ENCODE measurements at regions not wholly inside any gene's neighbourhood (a gene's known extent, or its start where the extent isn't known, plus 50 kb on each side); places are given as distances from the start of the nearest gene placed in this dataset.
"Not testable (repeated sequence)": the region's sequence is repeated elsewhere in the genome, so short reads cannot be mapped to it uniquely, and the experiment has no call there.

DNA sequence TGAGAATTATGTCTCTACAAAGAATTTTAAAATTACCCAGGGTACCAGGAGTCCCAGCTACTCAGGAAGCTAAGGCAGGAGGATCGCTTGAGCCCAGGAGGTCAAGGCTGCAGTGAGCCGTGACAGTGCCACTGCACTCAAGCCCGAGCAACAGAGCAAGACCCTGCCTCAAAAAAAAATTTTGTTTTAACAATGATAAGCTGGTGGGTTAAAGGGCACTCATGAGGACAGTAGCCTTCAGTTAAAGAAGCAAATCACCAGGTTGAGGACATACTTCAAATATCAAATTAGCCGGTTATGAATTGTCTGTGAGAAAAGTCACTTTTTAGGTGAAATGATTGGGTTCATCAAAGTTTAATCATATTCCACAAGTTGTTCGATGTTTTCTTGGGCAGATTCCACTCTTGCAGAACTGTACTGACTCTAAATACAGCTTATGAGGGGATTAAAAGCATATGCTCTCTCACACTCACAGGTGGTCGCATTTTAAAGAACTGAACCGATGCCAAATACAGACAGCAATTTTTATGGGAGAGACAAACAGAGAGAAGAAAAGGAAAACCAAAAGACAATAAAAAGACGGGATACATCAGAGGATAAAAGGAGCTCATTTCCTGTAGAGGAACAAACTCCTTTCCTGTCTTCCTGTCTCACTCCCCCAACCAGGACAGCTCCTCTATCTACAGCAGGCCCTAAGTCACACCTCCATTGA lies 582.8 kb upstream of the NRP1 start:
- no peak overlapping the region for H3K4me3 ChIP-seq (ENCODE audit: insufficient read depth, low read depth, low read length)
- no peaks in the 10 kb centered on the region for H3K9me3 ChIP-seq (ENCODE audit: control insufficient read depth, low read length)
- no peaks in the 10 kb centered on the region for H3K4me1 ChIP-seq (ENCODE audit: control insufficient read depth, insufficient read depth, low read length)
- H3K36me3 ChIP-seq (ENCODE audit: control insufficient read depth, insufficient read depth, low read length) = no peaks in the 10 kb centered on the region
- H3K27me3 ChIP-seq (ENCODE audit: control insufficient read depth, insufficient read depth, low read length, poor library complexity, severe bottlenecking) = no peaks in the 10 kb centered on the region
- 90 to 92% methylated on average over 8 of the region's 8 CpGs for WGBS, 2 experiments
- no peak overlapping the region for H3K27ac ChIP-seq (ENCODE audit: insufficient read depth, low read depth, low read length, poor library complexity, severe bottlenecking)

DNA sequence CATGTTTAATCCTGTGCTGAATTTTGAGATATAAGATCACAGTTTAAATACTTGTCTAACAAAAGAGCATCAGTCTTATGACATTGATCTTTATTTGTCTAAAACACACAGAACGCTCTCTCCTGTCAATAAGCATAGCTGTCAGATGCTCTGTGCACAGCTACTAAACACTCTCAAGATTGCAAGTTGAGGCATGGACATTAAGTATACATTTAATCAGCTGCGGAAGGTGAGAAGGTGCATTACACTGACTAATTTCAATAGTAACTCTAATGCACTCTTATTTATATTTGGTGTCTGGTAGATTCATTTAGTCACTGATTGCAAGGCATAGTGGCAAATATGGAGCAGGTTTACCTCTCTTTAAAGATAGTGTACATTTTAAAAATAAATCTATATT lies 580.3 kb upstream of the NRP1 start:
- H3K4me3 ChIP-seq (ENCODE audit: insufficient read depth, low read depth, low read length) = no peak overlapping the region
- H3K4me1 ChIP-seq (ENCODE audit: control insufficient read depth, insufficient read depth, low read length) = no peaks in the 10 kb centered on the region
- 92 to 97% methylated on average over 2 of the region's 2 CpGs for WGBS, 2 experiments
- no peaks in the 10 kb centered on the region for H3K27me3 ChIP-seq (ENCODE audit: control insufficient read depth, insufficient read depth, low read length, poor library complexity, severe bottlenecking)
- H3K9me3 ChIP-seq (ENCODE audit: control insufficient read depth, low read length) = no peaks in the 10 kb centered on the region
- no peaks in the 10 kb centered on the region for H3K36me3 ChIP-seq (ENCODE audit: control insufficient read depth, insufficient read depth, low read length)
- H3K27ac ChIP-seq (ENCODE audit: insufficient read depth, low read depth, low read length, poor library complexity, severe bottlenecking) = no peak overlapping the region

DNA sequence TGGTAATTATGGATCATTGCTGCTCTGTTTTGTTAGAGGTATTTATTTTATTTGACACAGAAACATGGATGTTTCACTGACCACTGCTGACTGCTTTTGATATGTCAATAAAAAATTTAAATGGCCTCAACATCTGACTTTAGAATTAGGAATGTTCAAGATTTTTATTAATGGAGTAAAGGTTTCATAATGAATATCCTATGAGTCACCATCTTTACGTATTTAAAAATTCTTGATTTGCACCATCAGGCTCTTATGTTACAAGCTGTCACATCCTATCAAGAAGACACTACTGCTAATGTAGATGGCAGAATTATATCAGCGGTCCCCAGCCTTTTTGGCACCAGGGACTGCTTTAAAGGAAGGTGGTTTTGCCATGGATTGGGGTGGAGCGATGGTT lies 578.7 kb upstream of the NRP1 start:
- Histone ChIP-seq H3K27ac (ENCODE audit: insufficient read depth, low read depth, low read length, poor library complexity, severe bottlenecking) (no peak overlapping the region), H3K27me3 (ENCODE audit: control insufficient read depth, insufficient read depth, low read length, poor library complexity, severe bottlenecking) (no peaks in the 10 kb centered on the region), H3K9me3 (ENCODE audit: control insufficient read depth, low read length) (no peaks in the 10 kb centered on the region), H3K4me1 (ENCODE audit: control insufficient read depth, insufficient read depth, low read length) (no peaks in the 10 kb centered on the region), H3K36me3 (ENCODE audit: control insufficient read depth, insufficient read depth, low read length) (no peaks in the 10 kb centered on the region), H3K4me3 (ENCODE audit: insufficient read depth, low read depth, low read length) (no peak overlapping the region)
- 88 to 97% methylated on average over 1 to 2 of the region's 3 CpGs for WGBS, 2 experiments

DNA sequence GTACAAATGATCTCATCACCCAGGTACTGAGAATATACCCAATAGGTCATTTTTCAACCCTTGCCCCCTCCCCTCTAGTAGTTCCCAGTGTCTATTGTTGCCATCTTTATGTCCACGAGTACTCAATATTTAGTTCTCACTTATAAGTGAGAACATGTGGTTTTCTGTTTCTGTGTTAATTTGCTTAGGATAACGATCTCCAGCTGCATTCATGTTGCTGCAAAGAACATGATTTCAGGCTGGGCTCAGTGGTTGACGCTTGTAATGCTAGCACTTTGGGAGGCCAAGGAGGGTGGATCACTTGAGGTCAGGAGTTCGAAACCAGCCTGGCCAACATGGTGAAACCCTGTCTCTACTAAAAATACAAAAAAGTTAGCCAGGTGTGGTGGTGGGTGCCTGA lies 575.0 kb upstream of the NRP1 start:
- H3K36me3 ChIP-seq (ENCODE audit: control insufficient read depth, insufficient read depth, low read length); H3K4me3 ChIP-seq (ENCODE audit: insufficient read depth, low read depth, low read length); H3K27ac ChIP-seq (ENCODE audit: insufficient read depth, low read depth, low read length, poor library complexity, severe bottlenecking); H3K4me1 ChIP-seq (ENCODE audit: control insufficient read depth, insufficient read depth, low read length); H3K9me3 ChIP-seq (ENCODE audit: control insufficient read depth, low read length); H3K27me3 ChIP-seq (ENCODE audit: control insufficient read depth, insufficient read depth, low read length, poor library complexity, severe bottlenecking): not testable (repeated sequence)
- 90 to 95% methylated on average over 4 of the region's 4 CpGs for whole genome bisulfite sequencing, 2 experiments

DNA sequence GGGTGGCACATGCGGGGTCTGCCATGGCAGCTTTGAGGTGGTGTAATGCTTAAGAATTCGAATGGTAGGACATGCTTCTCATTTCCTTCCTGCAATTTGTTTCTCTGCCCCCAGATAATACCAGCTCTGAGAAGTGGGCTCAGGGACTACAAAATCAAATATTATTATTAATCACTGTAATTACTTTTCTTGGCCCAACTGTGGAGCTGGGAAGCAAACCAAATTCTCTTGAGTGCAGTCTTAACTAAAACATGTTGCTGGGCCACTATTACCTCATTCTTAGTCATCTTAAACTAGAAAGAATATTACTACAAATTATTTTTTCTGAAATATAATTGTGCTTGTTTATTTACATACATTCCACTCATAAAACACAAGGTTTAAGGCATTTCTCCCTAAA lies 566.7 kb upstream of the NRP1 start:
- WGBS, 2 experiments = 95% methylated on average over 2 of the region's 2 CpGs
- H3K4me1 ChIP-seq (ENCODE audit: control insufficient read depth, insufficient read depth, low read length) = no peaks in the 10 kb centered on the region
- H3K36me3 ChIP-seq (ENCODE audit: control insufficient read depth, insufficient read depth, low read length) = no peaks in the 10 kb centered on the region
- H3K9me3 ChIP-seq (ENCODE audit: control insufficient read depth, low read length) = no peaks in the 10 kb centered on the region
- H3K27ac ChIP-seq (ENCODE audit: insufficient read depth, low read depth, low read length, poor library complexity, severe bottlenecking) = no peak overlapping the region
- no peak overlapping the region for H3K4me3 ChIP-seq (ENCODE audit: insufficient read depth, low read depth, low read length)
- H3K27me3 ChIP-seq (ENCODE audit: control insufficient read depth, insufficient read depth, low read length, poor library complexity, severe bottlenecking) = no peaks in the 10 kb centered on the region

DNA sequence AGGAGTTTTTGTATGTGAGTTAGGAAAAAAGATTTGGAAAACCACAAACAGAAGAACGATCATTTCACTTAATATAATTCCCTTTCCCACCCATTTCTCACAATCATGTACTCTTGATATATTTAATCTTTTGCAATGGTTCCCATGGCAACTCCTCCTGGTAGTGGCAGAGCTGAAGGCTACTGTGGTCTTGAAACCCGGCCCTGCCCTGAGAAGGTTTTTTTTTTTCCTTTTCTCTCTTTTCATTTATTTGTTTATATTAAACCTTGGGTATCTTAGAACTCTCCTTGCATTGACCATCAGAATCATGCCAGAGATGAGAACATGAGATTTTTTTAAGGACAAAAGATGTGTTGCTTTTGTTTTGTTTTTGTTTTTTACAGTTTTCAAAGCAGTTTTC lies 566.1 kb upstream of the NRP1 start:
- WGBS, 2 experiments = 100% methylated on average over 1 of the region's 2 CpGs
- Histone ChIP-seq H3K4me1 (ENCODE audit: control insufficient read depth, insufficient read depth, low read length) (no peaks in the 10 kb centered on the region), H3K27ac (ENCODE audit: insufficient read depth, low read depth, low read length, poor library complexity, severe bottlenecking) (no peak overlapping the region), H3K36me3 (ENCODE audit: control insufficient read depth, insufficient read depth, low read length) (no peaks in the 10 kb centered on the region), H3K4me3 (ENCODE audit: insufficient read depth, low read depth, low read length) (no peak overlapping the region), H3K9me3 (ENCODE audit: control insufficient read depth, low read length) (no peaks in the 10 kb centered on the region), H3K27me3 (ENCODE audit: control insufficient read depth, insufficient read depth, low read length, poor library complexity, severe bottlenecking) (no peaks in the 10 kb centered on the region)

DNA sequence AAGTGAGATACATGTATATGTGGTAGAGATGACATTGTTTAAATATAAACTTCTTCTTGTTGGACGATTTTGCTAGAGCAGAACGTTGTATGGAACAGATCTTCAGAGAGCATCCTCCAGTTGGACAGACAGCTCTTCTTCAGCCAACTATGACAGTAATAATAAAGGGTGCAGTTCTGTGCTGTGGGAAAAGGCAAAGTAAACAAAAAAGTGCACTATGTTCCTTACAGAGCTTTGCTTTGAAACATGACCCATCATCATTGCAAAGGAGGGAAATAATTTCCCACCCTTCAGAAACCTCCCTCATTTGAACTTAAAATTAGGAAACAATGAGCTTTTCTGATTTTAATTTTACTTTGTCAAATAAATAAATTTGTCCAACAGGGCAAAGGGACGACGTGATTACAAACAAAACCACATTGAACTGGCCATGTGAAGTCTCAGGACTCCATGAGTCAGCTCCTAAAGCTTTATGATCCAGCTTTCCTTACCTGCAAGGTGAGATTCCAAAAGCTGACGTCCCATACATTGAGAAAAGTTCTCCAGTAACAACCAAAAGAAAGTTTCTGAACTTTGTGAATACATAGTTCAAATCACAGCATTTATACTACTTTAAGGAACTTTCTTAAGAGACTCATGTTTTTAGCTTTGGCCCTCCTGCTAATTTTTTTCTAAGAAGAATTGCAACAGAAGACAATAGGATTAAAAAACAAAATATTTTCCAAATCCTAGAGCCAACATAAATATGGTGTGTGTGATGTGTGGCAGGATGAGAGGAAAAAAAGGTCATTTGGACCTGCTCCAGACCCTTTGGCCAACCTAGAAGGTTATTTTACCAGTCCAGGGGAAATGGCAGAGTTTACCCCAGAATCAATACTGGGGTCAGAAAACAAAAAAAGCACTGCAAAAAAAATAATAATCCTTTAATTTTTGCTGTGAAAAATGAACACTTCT lies 565.4 kb upstream of the NRP1 start:
- WGBS, 2 experiments = 91 to 95% methylated on average over 5 of the region's 5 CpGs
- H3K27me3 ChIP-seq (ENCODE audit: control insufficient read depth, insufficient read depth, low read length, poor library complexity, severe bottlenecking) = no peaks in the 10 kb centered on the region
- H3K4me1 ChIP-seq (ENCODE audit: control insufficient read depth, insufficient read depth, low read length) = no peaks in the 10 kb centered on the region
- H3K27ac ChIP-seq (ENCODE audit: insufficient read depth, low read depth, low read length, poor library complexity, severe bottlenecking) = no peak overlapping the region
- H3K9me3 ChIP-seq (ENCODE audit: control insufficient read depth, low read length) = no peaks in the 10 kb centered on the region
- H3K36me3 ChIP-seq (ENCODE audit: control insufficient read depth, insufficient read depth, low read length) = no peaks in the 10 kb centered on the region
- H3K4me3 ChIP-seq (ENCODE audit: insufficient read depth, low read depth, low read length) = no peak overlapping the region

DNA sequence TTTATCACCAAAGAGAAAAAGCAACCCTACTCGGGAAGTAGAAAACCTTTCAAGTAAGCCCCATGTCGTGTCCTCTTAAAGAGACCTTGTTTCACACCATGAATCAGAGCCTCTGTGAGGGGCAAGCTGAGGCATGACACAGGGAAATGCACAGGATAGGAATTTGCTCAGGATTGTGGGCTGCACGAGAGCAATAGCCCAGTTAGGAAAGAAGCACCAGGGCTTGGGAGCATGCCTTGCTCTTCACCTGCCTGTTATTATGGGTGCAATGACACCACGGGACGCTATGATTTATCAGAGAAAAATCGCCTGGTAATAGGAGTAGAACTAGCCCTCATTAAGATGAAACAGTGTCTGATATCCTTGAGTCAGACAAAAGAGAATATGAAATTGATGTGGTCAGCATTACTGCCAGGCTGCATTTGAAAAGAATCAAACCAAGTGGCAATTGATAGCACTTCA lies 562.9 kb upstream of the NRP1 start:
- H3K4me1 ChIP-seq (ENCODE audit: control insufficient read depth, insufficient read depth, low read length) = no peaks in the 10 kb centered on the region
- no peak overlapping the region for H3K27ac ChIP-seq (ENCODE audit: insufficient read depth, low read depth, low read length, poor library complexity, severe bottlenecking)
- H3K4me3 ChIP-seq (ENCODE audit: insufficient read depth, low read depth, low read length) = no peak overlapping the region
- no peaks in the 10 kb centered on the region for H3K36me3 ChIP-seq (ENCODE audit: control insufficient read depth, insufficient read depth, low read length)
- H3K27me3 ChIP-seq (ENCODE audit: control insufficient read depth, insufficient read depth, low read length, poor library complexity, severe bottlenecking) = no peaks in the 10 kb centered on the region
- 61 to 67% methylated on average over 6 of the region's 6 CpGs for WGBS, 2 experiments
- H3K9me3 ChIP-seq (ENCODE audit: control insufficient read depth, low read length) = no peaks in the 10 kb centered on the region

DNA sequence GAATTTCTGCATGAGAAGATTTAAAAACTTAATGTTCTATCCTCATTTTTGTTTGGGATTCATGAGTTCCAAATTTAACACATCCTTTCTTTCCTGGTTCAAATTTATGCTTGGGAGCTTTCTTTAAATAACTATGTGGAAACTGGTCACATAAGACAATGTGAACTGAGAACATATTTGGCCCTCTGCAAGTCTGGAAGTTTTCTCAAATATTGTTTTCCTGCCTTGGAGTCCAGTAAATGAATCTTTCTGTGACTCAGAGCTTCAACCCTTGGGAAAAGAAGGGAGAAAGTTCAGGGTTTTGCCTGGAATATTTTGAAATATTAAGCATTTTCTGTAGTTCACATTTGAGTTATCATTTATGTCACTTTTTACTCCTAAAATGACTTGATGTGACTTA lies 559.0 kb upstream of the NRP1 start:
- no peak overlapping the region for H3K4me3 ChIP-seq (ENCODE audit: insufficient read depth, low read depth, low read length)
- H3K4me1 ChIP-seq (ENCODE audit: control insufficient read depth, insufficient read depth, low read length) = no peaks in the 10 kb centered on the region
- H3K27ac ChIP-seq (ENCODE audit: insufficient read depth, low read depth, low read length, poor library complexity, severe bottlenecking) = no peak overlapping the region
- no peaks in the 10 kb centered on the region for H3K27me3 ChIP-seq (ENCODE audit: control insufficient read depth, insufficient read depth, low read length, poor library complexity, severe bottlenecking)
- no peaks in the 10 kb centered on the region for H3K36me3 ChIP-seq (ENCODE audit: control insufficient read depth, insufficient read depth, low read length)
- H3K9me3 ChIP-seq (ENCODE audit: control insufficient read depth, low read length) = no peaks in the 10 kb centered on the region

DNA sequence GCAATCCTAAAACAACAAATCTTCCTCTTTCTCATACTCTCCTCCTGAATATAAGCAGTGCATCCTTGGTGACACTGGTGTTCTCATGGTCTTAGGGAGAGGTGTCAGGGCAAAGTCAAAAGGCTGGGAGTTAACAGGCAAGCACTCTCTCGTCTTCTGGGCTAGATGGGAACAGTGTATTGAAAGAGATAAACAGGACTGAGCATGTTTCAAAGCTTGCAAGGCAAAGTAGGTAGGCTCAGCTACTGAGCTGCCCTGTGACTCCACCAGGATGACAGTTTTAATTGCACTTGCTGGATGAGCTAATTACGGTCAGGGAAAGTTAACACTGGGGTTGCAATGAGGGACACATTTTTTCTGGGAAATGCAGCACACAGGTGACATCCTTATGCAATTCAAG lies 554.9 kb upstream of the NRP1 start:
- no peaks in the 10 kb centered on the region for H3K4me1 ChIP-seq (ENCODE audit: control insufficient read depth, insufficient read depth, low read length)
- no peak overlapping the region for H3K27ac ChIP-seq (ENCODE audit: insufficient read depth, low read depth, low read length, poor library complexity, severe bottlenecking)
- no peaks in the 10 kb centered on the region for H3K9me3 ChIP-seq (ENCODE audit: control insufficient read depth, low read length)
- H3K36me3 ChIP-seq (ENCODE audit: control insufficient read depth, insufficient read depth, low read length) = no peaks in the 10 kb centered on the region
- H3K27me3 ChIP-seq (ENCODE audit: control insufficient read depth, insufficient read depth, low read length, poor library complexity, severe bottlenecking) = no peaks in the 10 kb centered on the region
- H3K4me3 ChIP-seq (ENCODE audit: insufficient read depth, low read depth, low read length) = no peak overlapping the region
- WGBS, 2 experiments = 85 to 90% methylated on average over 2 of the region's 2 CpGs

Measured in ectodermal cell (in vitro differentiated cells).